HepG2 (cell line): ENCODE measurements at regions not wholly inside any gene's neighbourhood (a gene's known extent, or its start where the extent isn't known, plus 50 kb on each side); places are given as distances from the start of the nearest gene placed in this dataset.

Source experiments
- ATAC-seq: fragments of 200-7000 bp; cut with Tn5 transposase; 3 replicates; pipeline ENCODE4 v1.9.1; 2020; ENCODE audit warnings: mild to moderate bottlenecking, moderate library complexity
- BruUV-seq: library from RNA; stranded (reverse); fragments of 400-500 nt; replicated peaks from 2 replicates; lab custom pipeline; 2021; lab: Mats Ljungman, UMichigan
- CTCF ChIA-PET: fragments of 300-600 bp; formaldehyde crosslinking; extraction: SDS; loops from one replicate; lab custom pipeline; 2021; ENCODE audit warnings: low total read pairs, inconsistent platforms, low intra/inter-chr PET ratio; lab: Yijun Ruan, JAX
- POLR2A ChIA-PET: fragments of 350-600 bp; sonication (Branson Sonifier 250); formaldehyde crosslinking; loops from one replicate; lab custom pipeline; 2020; ENCODE audit warnings: antibody characterized with exemption, inconsistent platforms; lab: Yijun Ruan, JAX
- DNase-seq: peaks from one replicate; pipeline ENCODE4 v3.0.0-alpha.2; 2015; ENCODE audit warnings: low spot score
- FAIRE-seq: peaks from 3 replicates; lab custom pipeline; 2011; peaks lifted over from hg19 to GRCh38; lab: Jason Lieb, UNC
- H2AFZ ChIP-seq: one replicate; pipeline ENCODE4 v1.6.1; 2011; ENCODE audit warnings: low read length, inconsistent platforms
- H3K27ac ChIP-seq: fragments of 300-600 bp; 3 replicates; pipeline ENCODE4 v1.8.0; 2011; ENCODE audit warnings: mixed run types, mild to moderate bottlenecking, mixed read lengths, low read length, inconsistent platforms; ENCODE audit not compliant: insufficient read depth; ENCODE audit errors: extremely low read length
- H3K27me3 ChIP-seq, 2 experiments: fragments of 200-600 bp in 1 of 2; 2 replicates in 1 of 2; 3 replicates in 1 of 2; pipeline versions ENCODE4 v1.6.0 to v1.8.0; 2011; ENCODE audit warnings: low read length in 2 of 2, mild to moderate bottlenecking in 2 of 2, moderate library complexity in 2 of 2, inconsistent platforms in 1 of 2; ENCODE audit not compliant: insufficient read depth in 2 of 2, control insufficient read depth in 1 of 2
- H3K36me3 ChIP-seq, 2 experiments: fragments of 200-600 bp in 1 of 2; replicated peaks in 1 of 2; 2 replicates in 1 of 2; 3 replicates in 1 of 2; pipeline versions ENCODE4 v1.5.1 to v1.8.0; 2011; ENCODE audit warnings: low read length in 2 of 2, inconsistent platforms in 1 of 2; ENCODE audit not compliant: insufficient read depth in 2 of 2, control insufficient read depth in 1 of 2
- H3K4me1 ChIP-seq: 2 replicates; pipeline ENCODE4 v1.5.1; 2012; ENCODE audit warnings: low read length, inconsistent platforms; ENCODE audit not compliant: insufficient read depth
- H3K4me2 ChIP-seq: 2 replicates; pipeline ENCODE4 v1.6.0; 2011; ENCODE audit warnings: low read depth, low read length, inconsistent platforms
- H3K4me3 ChIP-seq, 3 experiments: fragments of 200-600 bp in 1 of 3; sonication (generic), shearing (Covaris generic) in 1 of 3; replicated peaks in 1 of 3; 2 replicates each; pipeline ENCODE4 v1.5.1; 2011 to 2016; ENCODE audit warnings: low read length in 3 of 3, inconsistent platforms in 2 of 3, low read depth in 2 of 3, mild to moderate bottlenecking in 2 of 3, control low read depth in 1 of 3, mixed read lengths in 1 of 3; ENCODE audit not compliant: insufficient read depth in 1 of 3
- H3K79me2 ChIP-seq: one replicate; pipeline ENCODE4 v1.6.1; 2011; ENCODE audit warnings: low read length, inconsistent platforms; ENCODE audit not compliant: insufficient read depth
- H3K9ac ChIP-seq: 2 replicates; pipeline ENCODE4 v1.6.0; 2011; ENCODE audit warnings: mild to moderate bottlenecking, low read depth, low read length, inconsistent platforms; ENCODE audit not compliant: insufficient read depth
- H3K9me3 ChIP-seq: 2 replicates; pipeline ENCODE4 v1.5.1; 2012; ENCODE audit warnings: mild to moderate bottlenecking, low read length
- H4K20me1 ChIP-seq: 2 replicates; pipeline ENCODE4 v1.6.0; 2011; ENCODE audit warnings: inconsistent platforms, mild to moderate bottlenecking, low read length, moderate library complexity; ENCODE audit not compliant: insufficient read depth
- CAMTA2 ChIP-seq: sonication (generic); formaldehyde crosslinking; IDR thresholded peaks from 2 replicates; pipeline ENCODE4 v1.4.0; 2020; ENCODE audit warnings: mild to moderate bottlenecking, missing genetic modification reagents, borderline replicate concordance
- EEA1 ChIP-seq: sonication (generic); formaldehyde crosslinking; IDR thresholded peaks from 2 replicates; pipeline ENCODE4 v1.5.1; 2020; ENCODE audit warnings: mild to moderate bottlenecking, missing genetic modification reagents, borderline replicate concordance
- FOXP1 ChIP-seq, 2 experiments: fragments of 450-650 bp in 1 of 2; IDR thresholded peaks; 2 replicates each; pipeline ENCODE4 v1.6.1; 2017 to 2018; ENCODE audit warnings: antibody characterized with exemption in 1 of 2
- GATAD2A ChIP-seq: IDR thresholded peaks from 2 replicates; pipeline ENCODE4 v1.6.1; 2016
- HES4 ChIP-seq: sonication (generic); formaldehyde crosslinking; IDR thresholded peaks from 2 replicates; pipeline ENCODE4 v1.9.0; 2021; ENCODE audit warnings: mild to moderate bottlenecking, missing genetic modification reagents, borderline replicate concordance
- ISX ChIP-seq: sonication (generic); formaldehyde crosslinking; conservative IDR thresholded peaks from 2 replicates; pipeline ENCODE4 v1.5.0; 2020; ENCODE audit warnings: missing genetic modification reagents
- JUNB ChIP-seq: sonication (generic); formaldehyde crosslinking; IDR thresholded peaks from 2 replicates; pipeline ENCODE4 v1.8.0; 2022; ENCODE audit warnings: missing genetic modification reagents, mild to moderate bottlenecking, borderline replicate concordance
- NFRKB ChIP-seq: fragments of 450-650 bp; IDR thresholded peaks from 2 replicates; pipeline ENCODE4 v1.6.1; 2017
- POLR2AphosphoS5 ChIP-seq: IDR thresholded peaks from 2 replicates; pipeline ENCODE4 v1.6.1; 2012; ENCODE audit warnings: low read depth, low read length
- RARG ChIP-seq: sonication (generic); formaldehyde crosslinking; IDR thresholded peaks from 2 replicates; pipeline ENCODE4 v1.4.0; 2020; ENCODE audit warnings: low read depth, mild to moderate bottlenecking, missing genetic modification reagents
- SOX5 ChIP-seq: IDR thresholded peaks from 2 replicates; pipeline ENCODE4 v1.6.1; 2016; ENCODE audit warnings: borderline replicate concordance
- THAP11 ChIP-seq: IDR thresholded peaks from 2 replicates; pipeline ENCODE4 v1.6.1; 2016; ENCODE audit warnings: missing biosample characterization, missing genetic modification reagents
- ZNF136 ChIP-seq: sonication (generic); formaldehyde crosslinking; IDR thresholded peaks from 2 replicates; pipeline ENCODE4 v1.8.1; 2022; ENCODE audit warnings: low read depth, mild to moderate bottlenecking, moderate library complexity, missing genetic modification reagents
- ZNF460 ChIP-seq: sonication (generic); formaldehyde crosslinking; IDR thresholded peaks from 2 replicates; pipeline ENCODE4 v1.5.1; 2020; ENCODE audit warnings: missing genetic modification reagents, mild to moderate bottlenecking, borderline replicate concordance
- ZNF619 ChIP-seq: sonication (generic); formaldehyde crosslinking; IDR thresholded peaks from 2 replicates; pipeline ENCODE4 v1.4.0; 2020; ENCODE audit warnings: mild to moderate bottlenecking, missing genetic modification reagents
- ZNF703 ChIP-seq: sonication (generic); formaldehyde crosslinking; IDR thresholded peaks from 2 replicates; pipeline ENCODE4 v1.5.1; 2020; ENCODE audit warnings: missing genetic modification reagents, mild to moderate bottlenecking, moderate library complexity, borderline replicate concordance
- ZSCAN31 ChIP-seq: sonication (generic); formaldehyde crosslinking; IDR thresholded peaks from 2 replicates; pipeline ENCODE4 v1.5.0; 2020; ENCODE audit warnings: low read depth, mild to moderate bottlenecking, missing genetic modification reagents
- WGBS: methylation state at CpG from one replicate; pipeline ENCODE4 v1.1.6; 2017; ENCODE audit warnings: low lambda C conversion rate; 5-methylcytosine and 5-hydroxymethylcytosine counted together
- in situ Hi-C: cut with HindIII; loops from 2 replicates; pipeline ENCODE4 v1.10.0; 2017; ENCODE audit warnings: low pct_unique_long_range_greater_than_20kb; ENCODE audit not compliant: extremely low pct_ligation_motif_present
- intact Hi-C: fragments of 100-400 bp; cut with micrococcal nuclease; formaldehyde crosslinking; loops from one replicate; pipeline ENCODE4 v1.10.0; 2022; ENCODE audit not compliant: unreplicated experiment
- TF ChIP-seq, protein P1 (sequence below): sonication (generic); formaldehyde crosslinking; IDR thresholded peaks from 2 replicates; pipeline ENCODE4 v1.4.0; 2020; ENCODE audit warnings: missing genetic modification reagents

DNA sequence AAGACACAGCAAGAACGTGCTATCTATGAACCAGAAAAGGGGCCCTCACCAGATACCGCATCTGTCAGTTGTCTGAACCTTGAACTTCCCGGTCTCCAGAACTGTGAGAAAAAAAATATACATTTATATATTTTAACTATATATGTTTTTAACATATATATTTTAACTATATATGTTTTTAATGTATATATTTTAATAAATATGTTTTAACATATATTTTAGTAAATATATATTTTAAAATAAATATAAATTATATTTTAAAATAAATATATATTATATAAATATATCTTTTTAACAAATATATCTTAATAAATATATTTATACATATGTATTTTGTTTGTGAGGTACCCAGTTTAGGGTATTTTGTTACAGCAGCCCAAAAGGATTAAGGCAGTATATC, 958.2 kb upstream of the AUTS2 start:
- ATAC-seq (no peak), FAIRE-seq (no peak)
- intact Hi-C loops, result no loop called here
- in situ Hi-C loops, result no loop called here
- Histone ChIP-seq H3K4me1 (no peaks in the 10 kb centered on the region), H3K27ac (no peak overlapping the region), H2AFZ (no peak overlapping the region), H3K4me3 (no peak overlapping the region), H3K9me3 (peaks cover 37% of the 10 kb centered on the region)
- CTCF ChIA-PET, result no interaction called here
- POLR2A ChIA-PET, result no interaction called here
- whole genome bisulfite sequencing, result 16% methylated on average over 3 of the region's 3 CpGs
- TF ChIP-seq EEA1 (CRISPR knock-in tag) (no peak), JUNB (CRISPR knock-in tag) (no peak), ZNF460 (CRISPR knock-in tag) (no peak), THAP11 (CRISPR knock-in tag) (no peak), ZSCAN31 (CRISPR knock-in tag) (no peak), HES4 (CRISPR knock-in tag) (no peak), POLR2AphosphoS5 (no peak), ISX (CRISPR knock-in tag) (no peak), GATAD2A (CRISPR knock-in tag) (no peak), CAMTA2 (no peak), FOXP1 (IDR thresholded peaks at IDR 0.05) (no peak), FOXP1 (CRISPR knock-in tag; IDR thresholded peaks at IDR 0.05) (no peak), ZNF136 (CRISPR knock-in tag) (no peak), SOX5 (CRISPR knock-in tag) (no peak), NFRKB (no peak), ZNF703 (CRISPR knock-in tag) (no peak), RARG (CRISPR knock-in tag) (no peak), ZNF619 (no peak)
- TF ChIP-seq, protein P1, sequence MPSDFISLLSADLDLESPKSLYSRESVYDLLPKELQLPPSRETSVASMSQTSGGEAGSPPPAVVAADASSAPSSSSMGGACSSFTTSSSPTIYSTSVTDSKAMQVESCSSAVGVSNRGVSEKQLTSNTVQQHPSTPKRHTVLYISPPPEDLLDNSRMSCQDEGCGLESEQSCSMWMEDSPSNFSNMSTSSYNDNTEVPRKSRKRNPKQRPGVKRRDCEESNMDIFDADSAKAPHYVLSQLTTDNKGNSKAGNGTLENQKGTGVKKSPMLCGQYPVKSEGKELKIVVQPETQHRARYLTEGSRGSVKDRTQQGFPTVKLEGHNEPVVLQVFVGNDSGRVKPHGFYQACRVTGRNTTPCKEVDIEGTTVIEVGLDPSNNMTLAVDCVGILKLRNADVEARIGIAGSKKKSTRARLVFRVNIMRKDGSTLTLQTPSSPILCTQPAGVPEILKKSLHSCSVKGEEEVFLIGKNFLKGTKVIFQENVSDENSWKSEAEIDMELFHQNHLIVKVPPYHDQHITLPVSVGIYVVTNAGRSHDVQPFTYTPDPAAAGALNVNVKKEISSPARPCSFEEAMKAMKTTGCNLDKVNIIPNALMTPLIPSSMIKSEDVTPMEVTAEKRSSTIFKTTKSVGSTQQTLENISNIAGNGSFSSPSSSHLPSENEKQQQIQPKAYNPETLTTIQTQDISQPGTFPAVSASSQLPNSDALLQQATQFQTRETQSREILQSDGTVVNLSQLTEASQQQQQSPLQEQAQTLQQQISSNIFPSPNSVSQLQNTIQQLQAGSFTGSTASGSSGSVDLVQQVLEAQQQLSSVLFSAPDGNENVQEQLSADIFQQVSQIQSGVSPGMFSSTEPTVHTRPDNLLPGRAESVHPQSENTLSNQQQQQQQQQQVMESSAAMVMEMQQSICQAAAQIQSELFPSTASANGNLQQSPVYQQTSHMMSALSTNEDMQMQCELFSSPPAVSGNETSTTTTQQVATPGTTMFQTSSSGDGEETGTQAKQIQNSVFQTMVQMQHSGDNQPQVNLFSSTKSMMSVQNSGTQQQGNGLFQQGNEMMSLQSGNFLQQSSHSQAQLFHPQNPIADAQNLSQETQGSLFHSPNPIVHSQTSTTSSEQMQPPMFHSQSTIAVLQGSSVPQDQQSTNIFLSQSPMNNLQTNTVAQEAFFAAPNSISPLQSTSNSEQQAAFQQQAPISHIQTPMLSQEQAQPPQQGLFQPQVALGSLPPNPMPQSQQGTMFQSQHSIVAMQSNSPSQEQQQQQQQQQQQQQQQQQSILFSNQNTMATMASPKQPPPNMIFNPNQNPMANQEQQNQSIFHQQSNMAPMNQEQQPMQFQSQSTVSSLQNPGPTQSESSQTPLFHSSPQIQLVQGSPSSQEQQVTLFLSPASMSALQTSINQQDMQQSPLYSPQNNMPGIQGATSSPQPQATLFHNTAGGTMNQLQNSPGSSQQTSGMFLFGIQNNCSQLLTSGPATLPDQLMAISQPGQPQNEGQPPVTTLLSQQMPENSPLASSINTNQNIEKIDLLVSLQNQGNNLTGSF, result no peak
- TF ChIP-seq, all 625 proteins: peak for 0
- H4K20me1 ChIP-seq, result no peaks in the 10 kb centered on the region
- no peak for DNase-seq
- H3K79me2 ChIP-seq, result no peaks in the 10 kb centered on the region
- H3K27me3 ChIP-seq, result no peaks in the 10 kb centered on the region
- no peaks in the 10 kb centered on the region for H3K36me3 ChIP-seq
- H3K4me2 ChIP-seq, result no peak overlapping the region
- BruUV-seq, result no TSS peak
- no peak overlapping the region for H3K9ac ChIP-seq
